GM10248 (cell line): ENCODE measurements at regions not wholly inside any gene's neighbourhood (a gene's known extent, or its start where the extent isn't known, plus 50 kb on each side); places are given as distances from the start of the nearest gene placed in this dataset.

ENCODE experiments used
- CTCF ChIA-PET: fragments of 300-600 bp; sonication (Branson Sonifier 250); formaldehyde crosslinking; extraction: SDS; loops from one replicate; lab custom pipeline; 2021; ENCODE audit warnings: antibody characterized with exemption; lab: Yijun Ruan, JAX
- POLR2A ChIA-PET: fragments of 350-650 bp; sonication (Branson Sonifier 250); formaldehyde crosslinking; extraction: SDS; loops from one replicate; lab custom pipeline; 2020; ENCODE audit warnings: antibody characterized with exemption; lab: Yijun Ruan, JAX
- DNase-seq: peaks from one replicate; pipeline ENCODE4 v3.0.0; 2012; ENCODE audit errors: extremely low spot score
- CTCF ChIP-seq: IDR thresholded peaks from 2 replicates; pipeline ENCODE4 v1.5.1; 2012; ENCODE audit warnings: mild to moderate bottlenecking, low read depth; ENCODE audit errors: extremely low read depth, missing control alignments, control extremely low read depth

DNA sequence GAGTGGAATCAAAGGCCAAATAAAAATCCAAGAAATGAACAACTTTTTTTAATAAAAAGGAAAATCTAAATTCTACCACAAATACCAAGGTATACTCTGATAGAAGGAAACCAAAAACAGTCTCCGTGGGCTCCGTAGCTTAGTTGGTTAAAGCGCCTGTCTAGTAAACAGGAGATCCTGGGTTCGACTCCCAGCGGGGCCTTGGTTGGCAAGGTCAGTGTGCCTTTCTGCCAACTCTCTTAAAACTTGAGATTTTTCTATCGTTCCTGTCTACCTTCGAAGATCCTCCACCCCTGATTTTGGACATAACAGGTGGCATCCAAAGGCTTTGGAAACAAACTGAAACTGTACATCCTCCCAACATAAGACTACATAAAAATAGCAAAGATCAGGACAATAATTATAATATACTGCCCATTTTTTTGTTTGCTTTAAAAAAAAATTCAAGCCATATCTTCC lies 197.9 kb downstream of the TRIM27 start:
- ChIA-PET CTCF (interaction anchor here (1.4 kb wide), 1 partner anchor 15 kb away, joined by 3 read pairs; no protein-coding TSS in a partner anchor), POLR2A (no interaction called here)
- no peak for DNase-seq
- TF ChIP-seq CTCF, result no peak

GRCh38 chr6:28726569-28727309 lies 197.0 kb downstream of the TRIM27 start:
- no peak for TF ChIP-seq CTCF
- POLR2A ChIA-PET, result no interaction called here
- CTCF ChIA-PET, result interaction anchor here (0.6 to 2.7 kb wide), 4 partner anchors 10 to 498 kb away, joined by 3 to 8 read pairs (median 3); no protein-coding TSS in a partner anchor
- no peak for DNase-seq

DNA sequence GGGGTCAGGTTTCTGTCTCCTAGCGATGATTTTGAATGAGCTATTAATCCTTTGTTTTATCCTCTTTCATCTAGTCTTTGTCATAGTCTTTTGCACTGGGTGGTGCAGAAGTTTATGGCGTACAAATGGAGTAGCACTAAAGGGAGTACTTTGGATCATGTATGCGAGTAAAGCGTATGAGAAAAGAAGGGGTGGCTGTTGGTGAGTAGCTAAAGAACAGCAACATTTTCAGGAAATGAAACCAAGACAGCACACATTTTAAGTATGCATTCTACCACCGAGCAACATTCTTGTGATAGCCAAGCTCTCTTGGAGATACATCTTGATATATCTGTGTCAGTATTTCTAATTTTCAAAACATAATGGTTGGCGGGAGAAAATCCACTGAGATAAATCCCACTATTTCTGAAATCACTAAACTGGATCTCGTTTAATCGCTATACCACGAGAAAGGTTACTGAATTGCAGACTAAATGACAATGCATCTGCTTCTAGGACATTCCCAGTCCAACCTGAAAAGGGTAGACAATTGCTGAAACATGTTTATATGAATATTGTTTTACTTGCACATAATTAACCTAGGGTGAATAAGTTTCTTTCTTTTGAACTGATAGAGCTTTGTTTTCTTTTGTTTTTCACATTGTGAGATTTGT lies 196.1 kb downstream of the TRIM27 start:
- no peak for TF ChIP-seq CTCF
- ChIA-PET POLR2A (no interaction called here), CTCF (interaction anchor here (0.6 to 2.7 kb wide), 5 partner anchors 9 to 497 kb away, joined by 3 to 8 read pairs (median 3); no protein-coding TSS in a partner anchor)
- no peak for DNase-seq

DNA sequence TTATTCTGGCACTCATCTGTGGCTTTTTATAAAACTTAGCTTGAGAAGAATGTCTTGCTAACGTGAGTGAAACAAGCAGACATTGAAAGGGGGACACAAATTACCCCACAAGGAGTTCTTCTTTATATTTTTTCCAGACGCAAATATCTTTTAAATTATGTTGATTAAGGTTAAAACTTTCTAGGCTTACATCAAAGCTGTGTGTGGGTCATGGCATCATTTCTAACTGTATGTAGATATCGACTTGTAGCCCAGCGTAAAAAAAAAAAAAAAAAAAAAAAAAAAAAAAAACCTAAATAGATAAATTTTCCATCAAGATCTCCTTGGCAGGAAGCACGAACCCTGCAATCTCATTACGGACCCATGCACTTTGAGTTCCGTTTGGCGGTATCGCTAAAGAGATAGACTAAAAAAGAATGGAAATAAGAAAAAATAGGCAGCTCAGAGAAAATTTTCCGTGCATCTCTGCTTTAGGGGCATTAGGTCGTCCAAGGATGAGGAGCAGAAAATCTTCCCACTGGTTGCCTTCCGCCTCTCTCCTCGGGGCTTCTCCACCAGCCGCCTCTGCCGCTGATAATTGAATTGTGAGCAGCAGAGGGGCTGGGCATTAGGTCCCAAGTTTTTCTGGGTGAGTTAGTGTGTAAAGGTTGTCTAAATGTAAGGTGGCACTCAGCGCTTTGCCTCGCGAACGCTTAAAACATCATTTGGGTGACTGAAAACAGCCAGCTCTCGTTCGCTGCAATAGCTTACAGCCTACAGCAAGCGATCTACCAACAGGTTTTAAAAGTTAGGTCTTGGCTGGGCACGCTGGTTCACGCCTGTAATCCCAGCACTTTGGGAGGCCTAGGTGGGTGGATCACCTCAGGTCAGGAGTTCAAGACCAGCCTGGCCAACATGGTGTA lies 194.0 kb downstream of the TRIM27 start:
- no peak for TF ChIP-seq CTCF
- ChIA-PET POLR2A (interaction anchor here (0.7 kb wide), 1 partner anchor 916 kb away, joined by 11 read pairs; no protein-coding TSS in a partner anchor), CTCF (interaction anchor here (1.6 kb wide), 1 partner anchor 108 kb away, joined by 8 read pairs; no protein-coding TSS in a partner anchor)
- DNase-seq, result no peak

DNA sequence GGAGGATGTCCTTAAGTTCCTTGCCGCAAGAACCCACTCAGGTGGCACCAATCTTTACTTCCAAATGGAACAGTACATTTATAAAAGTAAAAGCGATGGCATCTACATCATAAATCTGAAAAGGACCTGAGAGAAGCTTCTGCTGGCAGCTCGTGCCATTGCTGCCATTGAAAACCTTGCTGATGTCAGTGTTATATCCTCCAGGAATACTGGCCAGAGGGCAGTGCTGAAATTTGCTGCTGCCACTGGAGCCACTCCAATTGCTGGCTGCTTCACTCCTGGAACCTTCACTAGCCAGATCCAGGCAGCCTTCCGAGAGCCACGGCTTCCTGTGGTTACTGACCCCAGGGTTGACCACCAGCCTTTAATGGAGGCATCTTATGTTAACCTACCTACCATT lies 191.7 kb downstream of the TRIM27 start:
- CTCF ChIA-PET, result no interaction called here
- DNase-seq, result no peak
- TF ChIP-seq CTCF, result no peak
- POLR2A ChIA-PET, result no interaction called here

GRCh38 chr6:28734443-28734959 lies 189.3 kb downstream of the TRIM27 start:
- CTCF ChIA-PET, result no interaction called here
- POLR2A ChIA-PET, result interaction anchor here (0.6 kb wide), 1 partner anchor 101 kb away, joined by 5 read pairs; no protein-coding TSS in a partner anchor
- DNase-seq, result no peak
- no peak for TF ChIP-seq CTCF
